Common myeloid progenitor, CD34-positive (primary cell): ENCODE measurements at regions not wholly inside any gene's neighbourhood (a gene's known extent, or its start where the extent isn't known, plus 50 kb on each side); places are given as distances from the start of the nearest gene placed in this dataset.

Experiments used
- CTCF ChIA-PET: fragments of 350-600 bp; sonication (Branson Sonifier 250); formaldehyde crosslinking; loops from one replicate; lab custom pipeline; 2021; ENCODE audit warnings: antibody characterized with exemption; lab: Charles Lee
- POLR2A ChIA-PET: fragments of 350-600 bp; sonication (Branson Sonifier 250); formaldehyde crosslinking; loops from one replicate; lab custom pipeline; 2021; ENCODE audit warnings: antibody characterized with exemption; lab: Charles Lee
- DNase-seq, 3 donors: peaks; one replicate each; pipeline versions ENCODE4 v3.0.0 to v3.0.0-alpha.2; 2013
- H3K27ac ChIP-seq, 2 experiments: 1 replicate in 1 of 2; 2 replicates in 1 of 2; pipeline ENCODE4 v1.7.0; 2013; ENCODE audit warnings: inconsistent platforms in 2 of 2, low read length in 2 of 2, mild to moderate bottlenecking in 2 of 2, low read depth in 1 of 2, moderate library complexity in 1 of 2; ENCODE audit not compliant: severe bottlenecking in 2 of 2, insufficient read depth in 1 of 2, poor library complexity in 1 of 2
- H3K27me3 ChIP-seq, 5 experiments: replicated peaks in 2 of 5; 1 replicate in 3 of 5; 2 replicates in 2 of 5; pipeline versions ENCODE4 v1.6.1 to v1.7.0; 2013; ENCODE audit warnings: low read length in 4 of 5, mild to moderate bottlenecking in 2 of 5, moderate library complexity in 2 of 5, inconsistent platforms in 1 of 5; ENCODE audit not compliant: insufficient read depth in 5 of 5, control insufficient read depth in 4 of 5
- H3K36me3 ChIP-seq, 4 experiments: 1 replicate in 2 of 4; 2 replicates in 2 of 4; pipeline versions ENCODE4 v1.6.1 to v1.7.0; 2013; ENCODE audit warnings: low read length in 3 of 4, control low read depth in 1 of 4, mild to moderate bottlenecking in 1 of 4; ENCODE audit not compliant: control insufficient read depth in 4 of 4, insufficient read depth in 4 of 4
- H3K4me1 ChIP-seq, 4 experiments: 1 replicate in 3 of 4; 2 replicates in 1 of 4; pipeline versions ENCODE4 v1.6.1 to v1.7.1; 2013; ENCODE audit warnings: low read length in 3 of 4, mild to moderate bottlenecking in 3 of 4, control low read depth in 1 of 4, inconsistent platforms in 1 of 4, moderate library complexity in 1 of 4; ENCODE audit not compliant: control insufficient read depth in 4 of 4, insufficient read depth in 4 of 4; ENCODE audit errors: control extremely low read depth in 1 of 4
- H3K4me3 ChIP-seq, 7 experiments: 1 replicate in 4 of 7; 2 replicates in 3 of 7; pipeline versions ENCODE4 v1.5.1 to v1.7.0; 2013; ENCODE audit warnings: mild to moderate bottlenecking in 7 of 7, low read length in 6 of 7, moderate library complexity in 6 of 7, inconsistent platforms in 2 of 7, low read depth in 2 of 7, control low read depth in 1 of 7; ENCODE audit not compliant: insufficient read depth in 4 of 7, control insufficient read depth in 1 of 7; ENCODE audit errors: extremely low read depth in 1 of 7
- H3K9me3 ChIP-seq, 5 experiments: 1 replicate in 4 of 5; 2 replicates in 1 of 5; pipeline versions ENCODE4 v1.6.1 to v1.7.1; 2013; ENCODE audit warnings: low read length in 4 of 5, mild to moderate bottlenecking in 2 of 5, inconsistent platforms in 1 of 5, low read depth in 1 of 5, moderate library complexity in 1 of 5; ENCODE audit not compliant: control insufficient read depth in 4 of 5, insufficient read depth in 2 of 5; ENCODE audit errors: control extremely low read depth in 1 of 5
- WGBS: methylation state at CpG from one replicate; pipeline ENCODE4 v1.1.5; 2013; ENCODE audit not compliant: insufficient coverage; 5-methylcytosine and 5-hydroxymethylcytosine counted together

GRCh38 chr14:101064121-101064661 is 160.7 kb upstream of the RTL1 start:
- Histone ChIP-seq H3K36me3 (peaks cover 0 to 3% (median 0%) of the 10 kb centered on the region in 4 experiments), H3K9me3 (no peaks in the 10 kb centered on the region), H3K27ac (no peak overlapping the region), H3K4me1 (peaks cover 0 to 11% (median 4%) of the 10 kb centered on the region in 4 experiments), H3K4me3 (no peak overlapping the region), H3K27me3 (no peaks in the 10 kb centered on the region)
- DNase-seq, result no peak
- WGBS, result 93% methylated on average over 16 of the region's 16 CpGs
- POLR2A ChIA-PET, result no interaction called here
- CTCF ChIA-PET, result no interaction called here

DNA sequence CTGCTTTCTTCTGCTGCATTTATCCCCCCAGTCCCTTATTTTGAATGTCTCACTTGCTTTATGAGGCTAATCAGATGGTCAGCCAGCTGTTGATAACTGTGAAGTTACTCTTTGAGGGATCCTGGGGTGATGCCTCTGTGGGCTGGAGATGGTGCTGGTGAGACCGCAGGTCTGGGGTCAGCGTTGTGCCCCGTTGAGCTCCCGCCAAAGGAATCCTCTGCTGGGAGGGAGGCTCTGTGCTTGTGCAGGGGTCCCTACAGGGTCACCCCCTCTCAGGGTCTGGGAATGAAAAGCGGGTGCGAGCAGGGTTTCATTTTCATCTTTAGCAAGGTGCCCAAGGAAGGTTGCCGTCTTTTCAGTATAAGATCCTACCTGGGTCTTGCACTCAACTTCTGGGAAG is 161.2 kb upstream of the RTL1 start:
- WGBS, result 97% methylated on average over 7 of the region's 7 CpGs
- Histone ChIP-seq H3K9me3 (no peaks in the 10 kb centered on the region), H3K4me3 (no peak overlapping the region), H3K36me3 (peaks cover 0 to 3% (median 0%) of the 10 kb centered on the region in 4 experiments), H3K27me3 (no peaks in the 10 kb centered on the region), H3K4me1 (peaks cover 0 to 11% (median 4%) of the 10 kb centered on the region in 4 experiments), H3K27ac (no peak overlapping the region)
- ChIA-PET POLR2A (no interaction called here), CTCF (no interaction called here)
- no peak for DNase-seq

GRCh38 chr14:101065246-101065645 is 161.7 kb upstream of the RTL1 start:
- no peak overlapping the region for H3K4me3 ChIP-seq
- H3K36me3 ChIP-seq, result peaks cover 0 to 3% (median 0%) of the 10 kb centered on the region in 4 experiments
- CTCF ChIA-PET, result no interaction called here
- H3K4me1 ChIP-seq, result peaks cover 0 to 11% (median 4%) of the 10 kb centered on the region in 4 experiments
- DNase-seq, result no peak
- POLR2A ChIA-PET, result no interaction called here
- H3K9me3 ChIP-seq, result no peaks in the 10 kb centered on the region
- H3K27ac ChIP-seq, result no peak overlapping the region
- WGBS, result 95% methylated on average over 27 of the region's 27 CpGs
- no peaks in the 10 kb centered on the region for H3K27me3 ChIP-seq

GRCh38 chr14:101065696-101066694 is 162.5 kb upstream of the RTL1 start:
- Histone ChIP-seq H3K4me3 (no peak overlapping the region), H3K27ac (no peak overlapping the region), H3K4me1 (peaks cover 0 to 11% (median 4%) of the 10 kb centered on the region in 4 experiments), H3K36me3 (peaks cover 0 to 1% (median 0%) of the 10 kb centered on the region in 4 experiments), H3K9me3 (no peaks in the 10 kb centered on the region), H3K27me3 (no peaks in the 10 kb centered on the region)
- POLR2A ChIA-PET, result no interaction called here
- DNase-seq, result no peak
- CTCF ChIA-PET, result interaction anchor here (0.9 kb wide), 1 partner anchor 161 kb away, joined by 3 read pairs; no protein-coding TSS in a partner anchor
- 96% methylated on average over 35 of the region's 43 CpGs for WGBS

GRCh38 chr14:101066826-101067510 is 163.4 kb upstream of the RTL1 start:
- no peaks in the 10 kb centered on the region for H3K9me3 ChIP-seq
- no peak for DNase-seq
- CTCF ChIA-PET, result interaction anchor here (0.6 to 0.9 kb wide), 2 partner anchors 70 to 160 kb away, joined by 3 read pairs; no protein-coding TSS in a partner anchor
- POLR2A ChIA-PET, result no interaction called here
- 93% methylated on average over 11 of the region's 12 CpGs for whole genome bisulfite sequencing
- H3K27me3 ChIP-seq, result no peaks in the 10 kb centered on the region
- no peak overlapping the region for H3K27ac ChIP-seq
- H3K36me3 ChIP-seq, result no peaks in the 10 kb centered on the region
- H3K4me1 ChIP-seq, result peaks cover 0 to 11% (median 4%) of the 10 kb centered on the region in 4 experiments
- no peak overlapping the region for H3K4me3 ChIP-seq

DNA sequence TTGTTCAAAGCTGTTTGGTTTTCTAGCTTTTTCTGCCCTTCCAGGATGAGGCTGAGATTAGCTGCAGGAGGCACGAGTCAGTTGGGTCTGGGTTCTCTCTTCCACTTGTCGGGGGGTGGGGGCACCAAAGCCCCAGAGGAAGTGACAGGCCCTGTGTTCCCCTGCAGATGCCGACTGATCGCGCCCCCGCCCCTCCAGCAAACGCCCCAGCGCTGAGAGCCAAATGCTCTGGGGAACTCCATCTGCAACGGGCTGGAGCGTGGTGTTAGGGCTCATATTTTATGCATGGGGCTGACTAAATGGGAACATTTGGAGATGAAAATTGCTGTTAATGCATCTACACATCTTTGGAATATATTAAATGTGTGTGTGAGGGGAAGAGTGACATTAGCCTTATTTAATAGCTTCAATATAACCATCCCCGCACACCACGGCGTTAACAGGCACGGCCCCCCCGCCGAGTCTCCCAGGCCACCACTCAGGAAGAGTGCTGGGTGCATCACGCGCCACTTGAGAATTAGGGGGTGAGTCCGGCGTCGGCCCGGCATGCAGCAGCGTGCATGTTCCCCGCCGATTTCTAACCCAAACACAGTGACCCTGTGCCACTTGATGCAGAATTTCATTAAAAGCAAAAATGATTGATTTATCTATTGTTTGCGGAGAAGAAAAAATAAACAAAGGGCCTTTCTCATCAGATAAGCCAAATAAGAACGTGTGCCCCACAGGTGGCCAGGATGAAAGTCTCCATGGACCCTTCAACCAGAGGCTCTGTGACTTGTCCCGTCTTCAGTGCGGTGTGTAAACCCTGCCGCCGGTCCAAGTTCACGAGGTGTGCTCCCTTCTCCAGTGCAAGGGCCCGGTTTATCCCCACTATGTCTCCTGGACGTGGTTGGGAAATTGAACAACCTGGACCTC is 165.0 kb upstream of the RTL1 start:
- no peaks in the 10 kb centered on the region for H3K27me3 ChIP-seq
- peaks cover 0 to 17% (median 13%) of the 10 kb centered on the region in 4 experiments for H3K4me1 ChIP-seq
- peak overlapping the region in 1 of 7 experiments; percentile 33 for H3K4me3 ChIP-seq
- peak; percentile 12 to 85 (median 76) for DNase-seq
- no peaks in the 10 kb centered on the region for H3K36me3 ChIP-seq
- 65% methylated on average over 23 of the region's 34 CpGs for WGBS
- ChIA-PET POLR2A (interaction anchor here (0.7 kb wide), 1 partner anchor 30 kb away, joined by 3 read pairs; no protein-coding TSS in a partner anchor), CTCF (interaction anchor here (0.8 to 1.0 kb wide), 2 partner anchors 11 kb away, joined by 3 read pairs; no protein-coding TSS in a partner anchor)
- H3K9me3 ChIP-seq, result no peaks in the 10 kb centered on the region
- H3K27ac ChIP-seq, result no peak overlapping the region
